ENCODE measurements at regions not wholly inside any gene's neighbourhood (a gene's known extent, or its start where the extent isn't known, plus 50 kb on each side); places are given as distances from the start of the nearest gene placed in this dataset.

DNA sequence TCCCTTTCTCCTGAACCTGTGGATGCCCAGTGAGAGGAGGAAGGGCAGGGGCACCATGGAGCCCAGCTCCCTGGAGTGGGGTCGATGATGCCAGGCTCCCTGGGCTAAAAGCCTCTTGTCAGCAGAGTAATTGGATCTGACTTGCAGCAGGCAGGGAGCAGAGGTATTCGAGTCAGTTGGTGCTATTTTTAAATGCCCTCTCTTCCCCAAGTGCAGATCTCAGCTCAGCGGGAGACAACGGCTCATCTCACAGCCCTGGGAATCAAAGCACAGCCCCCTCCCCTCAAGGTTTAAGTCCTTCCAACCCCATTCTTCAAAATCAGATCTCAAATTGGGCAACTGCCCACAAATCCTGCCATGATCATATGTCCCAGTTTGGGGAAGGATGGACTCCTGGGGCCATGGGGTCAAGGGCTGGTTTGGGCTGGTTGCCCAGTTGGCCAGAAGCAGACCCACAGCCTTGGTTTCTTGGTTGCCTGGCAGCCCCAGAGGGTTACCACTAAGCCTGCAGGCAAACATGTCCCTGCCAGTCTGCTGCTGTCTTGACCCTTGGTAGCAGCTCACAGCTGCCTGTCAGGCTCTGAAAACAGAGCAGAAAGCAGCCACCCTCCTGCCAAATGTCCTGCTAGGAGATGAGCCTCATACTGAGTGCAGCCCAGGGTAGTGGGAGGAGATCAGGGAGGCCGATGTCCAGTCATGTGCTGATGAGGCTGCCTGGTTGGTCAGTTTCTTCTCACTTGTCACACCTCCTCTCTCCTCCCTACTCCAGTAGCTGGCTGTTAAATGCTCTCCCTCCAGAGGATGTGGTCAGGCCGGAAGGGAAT is 244.9 kb downstream of the LOXHD1 start:
- Histone ChIP-seq H3K4me3 (ENCODE audit: low read depth, low read length) (no peak overlapping the region), H3K36me3 (ENCODE audit: control insufficient read depth in 2 of 2, insufficient read depth in 1 of 2, low read length in 2 of 2) (no peaks in the 10 kb centered on the region), H3K9me3 (ENCODE audit: control insufficient read depth, insufficient read depth, low read depth, low read length) (no peaks in the 10 kb centered on the region), H3K4me1 (ENCODE audit: control insufficient read depth, insufficient read depth, low read length) (peaks cover 15% of the 10 kb centered on the region), H3K27ac (ENCODE audit: extremely low read depth, low read depth, low read length) (no peak overlapping the region)
- ChIA-PET POLR2A (no interaction called here), CTCF (interaction anchor here (3.1 kb wide), 1 partner anchor 131 kb away, joined by 18 read pairs; no protein-coding TSS in a partner anchor)
- TF ChIP-seq FEZF1 (tag by site-specific recombination; IDR thresholded peaks at IDR 0.05), result peak; percentile 68
- TF ChIP-seq ZNF692 (tag by site-specific recombination; IDR thresholded peaks at IDR 0.05), result no peak
- TF ChIP-seq ZNF202 (tag by site-specific recombination; IDR thresholded peaks at IDR 0.05; ENCODE audit: borderline replicate concordance), result no peak
- TF ChIP-seq GLIS1 (tag by site-specific recombination; IDR thresholded peaks at IDR 0.05), result peak; percentile 30; the same call in 1 of the 2 replicates
- peak; percentile 78 for TF ChIP-seq ZIC2 (tag by site-specific recombination; IDR thresholded peaks at IDR 0.05)

DNA sequence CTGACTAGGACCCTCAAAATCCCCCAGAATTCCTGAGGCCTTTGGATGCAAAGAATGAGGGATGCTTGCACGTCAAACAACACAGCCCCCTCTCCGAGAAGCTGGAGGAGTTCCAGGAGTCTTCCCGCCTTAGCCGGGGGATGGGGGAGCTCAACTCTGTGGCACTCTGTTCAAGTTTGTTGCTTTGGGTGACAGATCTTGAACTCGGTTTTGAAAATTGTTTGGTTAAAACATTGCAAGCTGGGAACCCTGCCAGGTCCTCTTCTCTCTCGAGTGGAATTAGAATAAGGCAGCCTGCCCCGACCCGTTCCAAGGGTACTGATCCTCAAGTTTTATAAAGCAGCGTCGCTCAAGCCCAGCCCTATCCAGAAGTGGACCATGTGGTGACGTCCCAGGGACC is 244.1 kb downstream of the LOXHD1 start:
- Histone ChIP-seq H3K9me3 (ENCODE audit: control insufficient read depth, insufficient read depth, low read depth, low read length) (no peaks in the 10 kb centered on the region), H3K4me3 (ENCODE audit: low read depth, low read length) (no peak overlapping the region), H3K4me1 (ENCODE audit: control insufficient read depth, insufficient read depth, low read length) (peaks cover 15% of the 10 kb centered on the region), H3K27ac (ENCODE audit: extremely low read depth, low read depth, low read length) (no peak overlapping the region), H3K36me3 (ENCODE audit: control insufficient read depth in 2 of 2, insufficient read depth in 1 of 2, low read length in 2 of 2) (no peaks in the 10 kb centered on the region)
- ChIA-PET CTCF (interaction anchor here (3.1 kb wide), 1 partner anchor 131 kb away, joined by 18 read pairs; no protein-coding TSS in a partner anchor), POLR2A (no interaction called here)
- no peak for TF ChIP-seq ZNF785 (tag by site-specific recombination; IDR thresholded peaks at IDR 0.05)
- TF ChIP-seq, protein P1, sequence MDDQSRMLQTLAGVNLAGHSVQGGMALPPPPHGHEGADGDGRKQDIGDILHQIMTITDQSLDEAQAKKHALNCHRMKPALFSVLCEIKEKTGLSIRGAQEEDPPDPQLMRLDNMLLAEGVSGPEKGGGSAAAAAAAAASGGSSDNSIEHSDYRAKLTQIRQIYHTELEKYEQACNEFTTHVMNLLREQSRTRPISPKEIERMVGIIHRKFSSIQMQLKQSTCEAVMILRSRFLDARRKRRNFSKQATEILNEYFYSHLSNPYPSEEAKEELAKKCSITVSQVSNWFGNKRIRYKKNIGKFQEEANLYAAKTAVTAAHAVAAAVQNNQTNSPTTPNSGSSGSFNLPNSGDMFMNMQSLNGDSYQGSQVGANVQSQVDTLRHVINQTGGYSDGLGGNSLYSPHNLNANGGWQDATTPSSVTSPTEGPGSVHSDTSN (CRISPR knock-in tag; IDR thresholded peaks at IDR 0.05), result no peak
- no peak for TF ChIP-seq ZNF114 (tag by site-specific recombination; IDR thresholded peaks at IDR 0.05)
- no peak for TF ChIP-seq ZNF521 (tag by site-specific recombination; IDR thresholded peaks at IDR 0.05)
- TF ChIP-seq ZNF354C (tag by site-specific recombination; IDR thresholded peaks at IDR 0.05; ENCODE audit: borderline replicate concordance, low read depth), result no peak
- no peak for TF ChIP-seq ZNF10 (tag by site-specific recombination; IDR thresholded peaks at IDR 0.05)
- TF ChIP-seq, protein P2, sequence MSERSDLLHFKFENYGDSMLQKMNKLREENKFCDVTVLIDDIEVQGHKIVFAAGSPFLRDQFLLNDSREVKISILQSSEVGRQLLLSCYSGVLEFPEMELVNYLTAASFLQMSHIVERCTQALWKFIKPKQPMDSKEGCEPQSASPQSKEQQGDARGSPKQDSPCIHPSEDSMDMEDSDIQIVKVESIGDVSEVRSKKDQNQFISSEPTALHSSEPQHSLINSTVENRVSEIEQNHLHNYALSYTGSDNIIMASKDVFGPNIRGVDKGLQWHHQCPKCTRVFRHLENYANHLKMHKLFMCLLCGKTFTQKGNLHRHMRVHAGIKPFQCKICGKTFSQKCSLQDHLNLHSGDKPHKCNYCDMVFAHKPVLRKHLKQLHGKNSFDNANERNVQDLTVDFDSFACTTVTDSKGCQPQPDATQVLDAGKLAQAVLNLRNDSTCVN (tag by site-specific recombination; optimal IDR thresholded peaks at IDR 0.05), result no peak

- POLR2A ChIA-PET, result no interaction called here
- Histone ChIP-seq H3K27ac (ENCODE audit: extremely low read depth, low read depth, low read length) (no peak overlapping the region), H3K9me3 (ENCODE audit: control insufficient read depth, insufficient read depth, low read depth, low read length) (no peaks in the 10 kb centered on the region), H3K36me3 (ENCODE audit: control insufficient read depth in 2 of 2, insufficient read depth in 1 of 2, low read length in 2 of 2) (no peaks in the 10 kb centered on the region), H3K4me1 (ENCODE audit: control insufficient read depth, insufficient read depth, low read length) (peaks cover 15% of the 10 kb centered on the region), H3K4me3 (ENCODE audit: low read depth, low read length) (no peak overlapping the region)
- CTCF ChIA-PET, result interaction anchor here (3.1 kb wide), 1 partner anchor 132 kb away, joined by 18 read pairs; no protein-coding TSS in a partner anchor
- TF ChIP-seq ZNF354C (tag by site-specific recombination; IDR thresholded peaks at IDR 0.05; ENCODE audit: borderline replicate concordance, low read depth) (no peak), ZNF704 (tag by site-specific recombination; IDR thresholded peaks at IDR 0.05) (no peak), ZNF664 (tag by site-specific recombination; IDR thresholded peaks at IDR 0.05) (no peak), ZNF148 (tag by site-specific recombination; IDR thresholded peaks at IDR 0.05; ENCODE audit: borderline replicate concordance) (no peak), ZNF302 (tag by site-specific recombination; IDR thresholded peaks at IDR 0.05; ENCODE audit: low read depth) (no peak)
- TF ChIP-seq, protein P3, sequence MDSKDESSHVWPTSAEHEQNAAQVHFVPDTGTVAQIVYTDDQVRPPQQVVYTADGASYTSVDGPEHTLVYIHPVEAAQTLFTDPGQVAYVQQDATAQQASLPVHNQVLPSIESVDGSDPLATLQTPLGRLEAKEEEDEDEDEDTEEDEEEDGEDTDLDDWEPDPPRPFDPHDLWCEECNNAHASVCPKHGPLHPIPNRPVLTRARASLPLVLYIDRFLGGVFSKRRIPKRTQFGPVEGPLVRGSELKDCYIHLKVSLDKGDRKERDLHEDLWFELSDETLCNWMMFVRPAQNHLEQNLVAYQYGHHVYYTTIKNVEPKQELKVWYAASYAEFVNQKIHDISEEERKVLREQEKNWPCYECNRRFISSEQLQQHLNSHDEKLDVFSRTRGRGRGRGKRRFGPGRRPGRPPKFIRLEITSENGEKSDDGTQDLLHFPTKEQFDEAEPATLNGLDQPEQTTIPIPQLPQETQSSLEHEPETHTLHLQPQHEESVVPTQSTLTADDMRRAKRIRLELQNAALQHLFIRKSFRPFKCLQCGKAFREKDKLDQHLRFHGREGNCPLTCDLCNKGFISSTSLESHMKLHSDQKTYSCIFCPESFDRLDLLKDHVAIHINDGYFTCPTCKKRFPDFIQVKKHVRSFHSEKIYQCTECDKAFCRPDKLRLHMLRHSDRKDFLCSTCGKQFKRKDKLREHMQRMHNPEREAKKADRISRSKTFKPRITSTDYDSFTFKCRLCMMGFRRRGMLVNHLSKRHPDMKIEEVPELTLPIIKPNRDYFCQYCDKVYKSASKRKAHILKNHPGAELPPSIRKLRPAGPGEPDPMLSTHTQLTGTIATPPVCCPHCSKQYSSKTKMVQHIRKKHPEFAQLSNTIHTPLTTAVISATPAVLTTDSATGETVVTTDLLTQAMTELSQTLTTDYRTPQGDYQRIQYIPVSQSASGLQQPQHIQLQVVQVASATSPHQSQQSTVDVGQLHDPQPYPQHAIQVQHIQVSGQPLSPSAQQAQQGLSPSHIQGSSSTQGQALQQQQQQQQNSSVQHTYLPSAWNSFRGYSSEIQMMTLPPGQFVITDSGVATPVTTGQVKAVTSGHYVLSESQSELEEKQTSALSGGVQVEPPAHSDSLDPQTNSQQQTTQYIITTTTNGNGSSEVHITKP (tag by site-specific recombination; IDR thresholded peaks at IDR 0.05), result peak; percentile 72; the same call in 1 of the 2 replicates
Measured at GRCh38 chr18:46413684-46414083, 243.3 kb downstream of the LOXHD1 start.
